GM18511 (cell line): ENCODE measurements at regions not wholly inside any gene's neighbourhood (a gene's known extent, or its start where the extent isn't known, plus 50 kb on each side); places are given as distances from the start of the nearest gene placed in this dataset.
"Not testable (repeated sequence)": the region's sequence is repeated elsewhere in the genome, so short reads cannot be mapped to it uniquely, and the experiment has no call there.

ENCODE experiments used
- ATAC-seq: cut with Tn5 transposase; IDR thresholded peaks from one replicate; pipeline ENCODE4 v1.9.1; 2021; ENCODE audit warnings: mild to moderate bottlenecking, moderate library complexity; ENCODE audit not compliant: unreplicated experiment

- no peak for ATAC-seq
Observed at GRCh38 chr18:55699233-55699765, 111.3 kb upstream of the TCF4 start.

- ATAC-seq, result no peak
Observed at GRCh38 chr18:55696811-55697210, 108.8 kb upstream of the TCF4 start.

DNA sequence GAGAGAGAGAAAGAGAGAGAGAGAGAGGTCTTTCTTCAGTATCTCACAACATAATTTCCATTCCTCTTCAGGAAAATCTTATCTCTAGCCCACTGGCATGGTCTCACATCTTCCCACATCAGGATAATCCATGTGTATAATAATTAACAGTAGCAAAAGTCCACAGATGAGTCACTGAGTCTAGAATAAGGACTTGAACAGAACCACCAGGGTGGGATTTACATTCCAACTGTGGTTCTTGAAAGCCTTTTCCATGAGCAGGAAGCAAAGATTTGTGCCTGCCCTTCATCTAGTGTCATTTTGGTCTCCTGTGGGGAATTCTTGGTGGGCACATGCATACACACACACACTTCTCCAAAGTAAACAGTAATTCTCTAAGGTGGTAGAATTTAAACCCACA lies 107.1 kb upstream of the TCF4 start:
- ATAC-seq, result no peak

- no peak for ATAC-seq
Observed at GRCh38 chr18:55694291-55694690, 106.3 kb upstream of the TCF4 start.

- no peak for ATAC-seq
Observed at GRCh38 chr18:55688030-55688429, 100.0 kb upstream of the TCF4 start.

GRCh38 chr18:55687106-55687505 lies 99.1 kb upstream of the TCF4 start:
- ATAC-seq, result no peak

DNA sequence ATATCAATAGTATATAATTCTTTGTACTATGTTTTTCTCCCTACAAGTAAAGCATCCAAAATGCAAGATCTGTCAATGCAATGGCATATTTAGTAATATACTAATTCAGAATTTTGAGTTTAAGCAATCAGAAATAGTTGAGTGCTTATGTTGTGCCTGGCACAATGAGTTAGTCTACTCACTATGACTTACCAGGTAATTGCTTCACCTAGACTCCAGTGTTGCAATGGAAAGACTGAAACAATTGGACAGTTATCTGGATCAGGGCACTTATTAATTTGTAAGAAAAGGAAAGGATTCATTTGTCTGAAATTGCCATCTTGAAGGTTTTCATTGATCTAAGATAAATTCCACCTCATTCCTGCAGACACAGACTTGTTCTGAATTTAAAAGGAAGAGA lies 97.6 kb upstream of the TCF4 start:
- no peak for ATAC-seq

- ATAC-seq, result no peak
Observed at GRCh38 chr18:55672574-55673361, 84.8 kb upstream of the TCF4 start.

DNA sequence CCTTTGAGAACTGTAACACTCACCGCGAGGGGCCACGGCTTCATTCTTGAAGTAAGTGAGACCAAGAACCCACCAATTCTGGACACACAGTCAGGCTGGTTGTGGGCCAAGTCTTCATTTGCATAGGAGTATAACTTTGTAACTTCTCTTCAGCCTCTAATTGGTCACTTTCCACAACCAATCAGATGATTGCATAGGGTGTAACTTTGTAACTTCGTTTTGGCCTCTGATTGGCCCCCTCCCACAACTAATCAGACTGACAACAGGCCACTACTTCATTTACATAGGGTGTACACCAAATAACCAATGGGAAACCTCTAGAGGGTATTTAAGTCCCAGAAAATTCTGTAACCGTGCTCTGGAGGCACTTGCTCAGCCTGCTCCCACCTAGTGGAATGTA lies 77.5 kb upstream of the TCF4 start:
- ATAC-seq, result no peak

- not testable (repeated sequence) for ATAC-seq
Observed at GRCh38 chr18:55664758-55665400, 76.9 kb upstream of the TCF4 start.

DNA sequence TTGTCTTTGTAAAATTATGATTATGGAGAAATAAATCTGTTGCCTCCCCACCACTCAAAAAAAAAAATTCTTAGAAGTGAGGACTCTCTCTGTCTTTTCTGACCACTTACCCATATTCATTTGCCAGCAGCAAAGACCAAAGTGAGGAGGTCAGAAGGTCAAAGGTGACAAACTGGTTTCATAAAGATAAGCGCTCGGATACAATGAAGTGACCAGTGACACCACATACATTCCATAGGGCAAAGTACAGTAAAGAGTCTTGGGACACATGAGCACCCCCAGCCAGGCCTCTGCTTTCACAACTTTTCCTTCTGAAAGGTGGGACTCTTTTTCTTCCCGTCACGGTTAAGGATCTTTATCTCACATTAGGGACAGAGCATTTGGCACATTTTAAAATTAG lies 75.9 kb upstream of the TCF4 start:
- no peak for ATAC-seq

DNA sequence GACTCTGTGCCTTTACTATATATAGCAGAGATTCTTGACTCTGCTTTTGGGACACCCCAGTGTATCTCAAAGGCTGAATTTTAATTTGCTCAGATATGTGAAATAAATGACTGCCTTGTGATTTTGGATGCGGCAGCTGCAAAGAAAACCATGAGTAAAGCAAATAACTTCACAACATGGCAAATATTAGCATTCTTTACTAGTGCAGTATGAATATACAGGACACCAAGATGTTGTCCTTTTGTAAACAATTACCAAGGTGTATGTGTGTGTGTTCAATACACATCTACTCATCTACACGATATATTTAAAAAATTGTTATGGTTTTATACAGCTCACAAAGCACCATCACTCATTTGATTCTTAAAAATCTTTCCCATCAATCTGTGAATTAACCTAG lies 70.6 kb upstream of the TCF4 start:
- no peak for ATAC-seq

DNA sequence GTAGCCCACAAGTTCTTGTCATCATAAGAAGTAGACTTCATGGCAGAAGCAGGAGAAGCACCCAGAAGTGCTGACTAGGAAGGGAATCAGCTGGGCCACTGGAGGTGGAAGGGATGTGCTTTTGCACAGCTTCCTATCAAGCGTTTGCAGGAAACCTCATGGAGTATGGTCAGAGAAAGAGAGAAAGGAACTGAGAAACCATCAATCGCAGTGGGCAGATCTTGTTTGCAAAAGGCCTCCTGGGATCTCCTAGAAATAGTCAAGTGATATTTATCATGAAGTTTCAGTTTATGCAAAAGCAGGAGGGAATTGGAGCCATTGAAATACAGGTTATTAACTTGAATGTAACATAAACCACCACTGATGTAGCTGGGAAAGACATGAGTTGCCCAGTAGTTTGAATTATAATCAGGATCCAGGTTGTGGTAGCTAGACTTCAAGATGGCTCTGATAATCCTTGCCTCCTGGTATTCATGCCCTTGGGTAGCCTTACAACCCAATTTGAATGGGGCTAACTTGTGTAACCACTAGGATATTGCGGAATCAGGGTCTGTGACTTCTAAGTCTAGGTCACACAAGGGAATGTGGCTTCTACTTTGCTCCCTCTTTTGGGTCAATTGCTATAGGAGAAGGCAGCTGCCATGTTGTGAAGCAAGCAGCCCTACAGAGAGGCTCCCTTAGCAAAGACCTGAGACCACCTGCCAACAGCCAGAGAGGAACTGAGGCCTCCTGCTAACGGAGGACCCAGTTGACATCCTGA lies 69.8 kb upstream of the TCF4 start:
- ATAC-seq, result no peak

DNA sequence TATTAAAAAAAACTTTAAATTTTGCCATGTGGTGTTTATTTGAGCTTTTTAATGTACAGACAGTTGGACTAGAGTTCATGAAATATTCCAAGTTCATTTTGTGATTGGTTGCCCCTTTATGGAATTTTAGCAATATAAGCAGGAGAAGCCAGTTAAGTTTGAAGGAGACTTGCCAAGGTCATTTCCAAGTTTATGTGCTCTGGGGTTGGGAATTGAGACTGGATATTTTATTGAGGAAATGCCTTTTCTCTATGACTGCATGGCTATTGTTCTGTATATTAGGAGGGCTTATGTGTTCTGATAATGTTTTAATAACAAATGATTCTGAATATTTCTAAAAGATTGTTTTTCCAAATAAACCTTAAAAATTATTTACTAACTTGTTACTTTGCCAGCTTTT lies 67.0 kb upstream of the TCF4 start:
- ATAC-seq, result no peak

GRCh38 chr18:55651236-55651635 lies 63.2 kb upstream of the TCF4 start:
- ATAC-seq, result no peak

DNA sequence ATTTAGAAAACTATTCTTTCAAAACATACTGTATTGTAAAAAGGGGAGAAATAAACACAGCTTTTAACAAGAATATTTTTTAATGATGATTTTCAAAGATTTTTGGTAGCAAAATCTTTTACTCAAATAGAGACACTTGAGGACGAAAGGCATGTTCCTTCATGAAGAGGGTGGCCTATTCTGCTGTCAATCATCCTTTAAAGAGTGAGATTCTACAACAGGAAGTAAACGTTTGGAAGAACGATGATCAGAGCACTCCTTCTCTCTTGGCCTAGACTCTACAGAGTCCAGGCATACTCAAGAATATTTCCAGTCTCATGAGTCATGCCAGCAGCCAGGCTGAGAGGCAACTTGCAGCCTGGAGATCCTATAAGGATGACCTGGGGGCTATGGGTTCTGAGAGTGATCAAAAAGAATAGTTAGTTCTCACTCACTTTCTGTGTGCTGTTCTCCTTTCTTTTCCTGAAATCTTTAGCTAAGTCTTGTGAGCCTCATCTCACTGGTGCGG lies 62.4 kb upstream of the TCF4 start:
- ATAC-seq, result no peak

DNA sequence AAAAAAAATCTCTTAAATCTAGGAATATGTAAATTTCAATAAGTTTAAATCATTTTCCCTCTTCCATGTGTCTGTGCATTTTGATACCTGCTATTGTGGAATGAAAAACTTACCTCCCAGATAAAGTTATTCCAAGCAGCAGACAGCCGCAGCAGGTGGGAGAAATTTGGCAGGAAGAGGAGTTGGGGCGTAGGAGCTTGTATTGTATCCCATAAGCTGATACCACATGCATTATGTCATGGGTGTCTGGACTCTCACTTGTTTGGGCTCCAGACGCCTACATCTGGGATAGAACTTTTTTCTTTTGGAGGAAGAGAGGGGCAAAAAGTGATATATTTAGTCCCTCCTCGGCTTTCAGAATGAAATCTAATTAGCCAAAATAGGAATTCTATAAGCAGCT lies 59.3 kb upstream of the TCF4 start:
- ATAC-seq, result no peak

- no peak for ATAC-seq
Observed at GRCh38 chr18:55642191-55642590, 54.2 kb upstream of the TCF4 start.

- ATAC-seq, result no peak
Observed at GRCh38 chr18:55641486-55641885, 53.5 kb upstream of the TCF4 start.
